ENCODE measurements at regions not wholly inside any gene's neighbourhood (a gene's known extent, or its start where the extent isn't known, plus 50 kb on each side); places are given as distances from the start of the nearest gene placed in this dataset.
"Not testable (repeated sequence)": the region's sequence is repeated elsewhere in the genome, so short reads cannot be mapped to it uniquely, and the experiment has no call there.

- no peak for FAIRE-seq
Measured at GRCh38 chr11:41519696-41520095, 60.2 kb upstream of the LRRC4C start.

GRCh38 chr11:41522391-41522790, 62.9 kb upstream of the LRRC4C start:
- FAIRE-seq: no peak

- FAIRE-seq: no peak
Measured at GRCh38 chr11:41522899-41523672, 63.6 kb upstream of the LRRC4C start.

GRCh38 chr11:41527530-41527929, 68.1 kb upstream of the LRRC4C start:
- no peak for FAIRE-seq

GRCh38 chr11:41532413-41532812, 73.0 kb upstream of the LRRC4C start:
- no peak for FAIRE-seq

GRCh38 chr11:41533761-41534160, 74.3 kb upstream of the LRRC4C start:
- FAIRE-seq: no peak

GRCh38 chr11:41534391-41534790, 74.9 kb upstream of the LRRC4C start:
- FAIRE-seq: no peak

- no peak for FAIRE-seq
Measured at GRCh38 chr11:41534861-41535260, 75.4 kb upstream of the LRRC4C start.

- FAIRE-seq: no peak
Measured at GRCh38 chr11:41536021-41536568, 76.6 kb upstream of the LRRC4C start.

GRCh38 chr11:41544902-41545301, 85.5 kb upstream of the LRRC4C start:
- not testable (repeated sequence) for FAIRE-seq

GRCh38 chr11:41578421-41579051, 119.1 kb upstream of the LRRC4C start:
- no peak for FAIRE-seq

- no peak for FAIRE-seq
Measured at GRCh38 chr11:41579546-41579945, 120.1 kb upstream of the LRRC4C start.

- FAIRE-seq: no peak
Measured at GRCh38 chr11:41609511-41609910, 150.1 kb upstream of the LRRC4C start.

- FAIRE-seq: no peak
Measured at GRCh38 chr11:41612415-41612814, 153.0 kb upstream of the LRRC4C start.

GRCh38 chr11:41613326-41613725, 153.9 kb upstream of the LRRC4C start:
- no peak for FAIRE-seq

- no peak for FAIRE-seq
Measured at GRCh38 chr11:41622707-41623359, 163.4 kb upstream of the LRRC4C start.

GRCh38 chr11:41659985-41660384, 200.5 kb upstream of the LRRC4C start:
- FAIRE-seq: no peak

GRCh38 chr11:41660585-41660984, 201.1 kb upstream of the LRRC4C start:
- no peak for FAIRE-seq

GRCh38 chr11:41665441-41666360, 206.2 kb upstream of the LRRC4C start:
- FAIRE-seq: no peak

GRCh38 chr11:41666951-41667653, 207.7 kb upstream of the LRRC4C start:
- no peak for FAIRE-seq

GRCh38 chr11:41675205-41675604, 215.8 kb upstream of the LRRC4C start:
- FAIRE-seq: no peak

GRCh38 chr11:41713030-41713429, 253.6 kb upstream of the LRRC4C start:
- no peak for FAIRE-seq
